SK-N-SH (cell line): ENCODE measurements at regions not wholly inside any gene's neighbourhood (a gene's known extent, or its start where the extent isn't known, plus 50 kb on each side); places are given as distances from the start of the nearest gene placed in this dataset.

ENCODE experiments used
- CTCF ChIA-PET: fragments of 300-600, 350-600 bp; formaldehyde crosslinking; extraction: SDS; loops from one replicate; lab custom pipeline; 2021; lab: Yijun Ruan, JAX
- POLR2A ChIA-PET: fragments of 350-600 bp; sonication (Branson Sonifier 250); formaldehyde crosslinking; extraction: SDS; loops from one replicate; lab custom pipeline; 2020; ENCODE audit warnings: antibody characterized with exemption, inconsistent platforms; lab: Yijun Ruan, JAX
- DNase-seq: peaks from one replicate; pipeline ENCODE4 v3.0.0; 2012
- H2AFZ ChIP-seq: fragments of 200-600 bp; sonication (generic); 2 replicates; pipeline ENCODE4 v1.8.1; 2016; ENCODE audit warnings: antibody characterized with exemption, mild to moderate bottlenecking, low read depth
- H3F3A ChIP-seq: fragments of 200-600 bp; sonication (generic); replicated peaks from 2 replicates; pipeline ENCODE3; 2016; ENCODE audit warnings: antibody characterized with exemption, mild to moderate bottlenecking; ENCODE audit not compliant: insufficient read depth
- H3K27ac ChIP-seq, 2 experiments: fragments of 200-500 bp in 1 of 2; fragments of 200-600 bp in 1 of 2; sonication (Bioruptor generic) in 1 of 2; sonication (generic), shearing (Covaris generic) in 1 of 2; 2 replicates each; pipeline versions ENCODE4 v1.5.1 to v1.6.1; 2014 to 2016; ENCODE audit warnings: low read depth in 2 of 2, inconsistent platforms in 1 of 2, low read length in 1 of 2, mild to moderate bottlenecking in 1 of 2, mixed read lengths in 1 of 2
- H3K27me3 ChIP-seq: fragments of 200-600 bp; sonication (generic), shearing (Covaris generic); 2 replicates; pipeline ENCODE4 v1.6.1; 2016; ENCODE audit warnings: mixed run types; ENCODE audit not compliant: insufficient read depth
- H3K36me3 ChIP-seq, 2 experiments: fragments of 200-500 bp in 1 of 2; fragments of 200-600 bp in 1 of 2; sonication (Bioruptor generic) in 1 of 2; sonication (generic) in 1 of 2; replicated peaks in 1 of 2; 2 replicates each; pipeline versions ENCODE3 to v1.5.1; 2014 to 2016; ENCODE audit warnings: low read length in 1 of 2, mild to moderate bottlenecking in 1 of 2; ENCODE audit not compliant: insufficient read depth in 2 of 2, control insufficient read depth in 1 of 2
- H3K4me1 ChIP-seq, 2 experiments: fragments of 200-500 bp in 1 of 2; fragments of 200-600 bp in 1 of 2; sonication (Bioruptor generic) in 1 of 2; sonication (generic), shearing (Covaris generic) in 1 of 2; 2 replicates each; pipeline versions ENCODE4 v1.5.1 to v1.6.1; 2014 to 2016; ENCODE audit warnings: low read depth in 1 of 2, low read length in 1 of 2, mixed run types in 1 of 2; ENCODE audit not compliant: insufficient read depth in 2 of 2, control insufficient read depth in 1 of 2
- H3K4me2 ChIP-seq: fragments of 200-600 bp; sonication (generic), shearing (Covaris generic); 2 replicates; pipeline ENCODE4 v1.6.1; 2017; ENCODE audit warnings: mixed run types
- H3K4me3 ChIP-seq, 2 experiments: fragments of 200-500 bp in 1 of 2; fragments of 200-600 bp in 1 of 2; sonication (Bioruptor generic) in 1 of 2; sonication (generic), shearing (Covaris generic) in 1 of 2; 2 replicates each; pipeline versions ENCODE4 v1.5.1 to v1.8.1; 2014 to 2016; ENCODE audit warnings: low read depth in 2 of 2, inconsistent platforms in 1 of 2, low read length in 1 of 2, mild to moderate bottlenecking in 1 of 2, mixed read lengths in 1 of 2, moderate library complexity in 1 of 2
- H3K79me2 ChIP-seq: fragments of 200-600 bp; sonication (generic); 2 replicates; pipeline ENCODE4 v1.8.1; 2017; ENCODE audit warnings: mild to moderate bottlenecking; ENCODE audit not compliant: insufficient read depth
- H3K9ac ChIP-seq: fragments of 200-600 bp; sonication (generic); 2 replicates; pipeline ENCODE4 v1.6.1; 2017; ENCODE audit warnings: mixed run types
- H3K9me2 ChIP-seq: fragments of 200-600 bp; sonication (generic); 2 replicates; pipeline ENCODE4 v1.6.1; 2017; ENCODE audit warnings: mixed run types
- H3K9me3 ChIP-seq: fragments of 200-600 bp; sonication (generic); 2 replicates; pipeline ENCODE4 v1.6.1; 2017; ENCODE audit warnings: mixed run types, mild to moderate bottlenecking, moderate library complexity
- H4K20me1 ChIP-seq: fragments of 200-600 bp; sonication (generic); 2 replicates; pipeline ENCODE4 v1.6.1; 2017; ENCODE audit warnings: mild to moderate bottlenecking, mixed run types; ENCODE audit not compliant: insufficient read depth
- ELF1 ChIP-seq: IDR thresholded peaks from 2 replicates; pipeline ENCODE4 v1.4.0; 2012
- EZH2phosphoT487 ChIP-seq: fragments of 200-600 bp; sonication (generic); IDR thresholded peaks from 2 replicates; pipeline ENCODE4 v1.6.1; 2017; ENCODE audit warnings: low read depth, mixed run types, mild to moderate bottlenecking, antibody characterized with exemption, moderate library complexity, borderline replicate concordance
- FOSL2 ChIP-seq: IDR thresholded peaks from 2 replicates; pipeline ENCODE4 v1.4.0; 2012; ENCODE audit warnings: low read depth, mild to moderate bottlenecking, moderate library complexity, borderline replicate concordance
- FOXJ3 ChIP-seq: sonication (generic); formaldehyde crosslinking; IDR thresholded peaks from 2 replicates; pipeline ENCODE4 v1.5.1; 2020; ENCODE audit warnings: mild to moderate bottlenecking, missing genetic modification reagents
- FOXM1 ChIP-seq: IDR thresholded peaks from 2 replicates; pipeline ENCODE4 v1.4.0; 2012; ENCODE audit warnings: low read depth, mild to moderate bottlenecking
- GABPA ChIP-seq: IDR thresholded peaks from 2 replicates; pipeline ENCODE4 v1.4.0; 2012; ENCODE audit warnings: low read depth, mild to moderate bottlenecking
- GATA2 ChIP-seq: sonication (generic); formaldehyde crosslinking; IDR thresholded peaks from 2 replicates; pipeline ENCODE4 v1.5.0; 2020; ENCODE audit warnings: mild to moderate bottlenecking, missing genetic modification reagents
- JUND ChIP-seq: IDR thresholded peaks from 2 replicates; pipeline ENCODE4 v1.4.0; 2012
- MEF2A ChIP-seq: IDR thresholded peaks from 2 replicates; pipeline ENCODE4 v1.4.0; 2012; ENCODE audit warnings: low read depth, borderline replicate concordance
- MXI1 ChIP-seq: IDR thresholded peaks from 2 replicates; pipeline ENCODE4 v1.6.1; 2012; ENCODE audit warnings: mild to moderate bottlenecking, low read depth, low read length, improper control_type of control experiment
- NFIC ChIP-seq: IDR thresholded peaks from 2 replicates; pipeline ENCODE4 v1.4.0; 2012; ENCODE audit warnings: borderline replicate concordance
- NRF1 ChIP-seq: IDR thresholded peaks from 2 replicates; pipeline ENCODE4 v1.6.1; 2012; ENCODE audit warnings: low read depth, mild to moderate bottlenecking, low read length
- RCOR1 ChIP-seq: fragments of 150-350 bp; IDR thresholded peaks from 2 replicates; pipeline ENCODE4 v1.6.1; 2017; ENCODE audit warnings: antibody characterized with exemption, low read length
- RFX5 ChIP-seq: IDR thresholded peaks from 2 replicates; pipeline ENCODE4 v1.6.1; 2012; ENCODE audit warnings: mild to moderate bottlenecking, improper control_type of control experiment, low read length
- SIN3A ChIP-seq: IDR thresholded peaks from 2 replicates; pipeline ENCODE4 v1.6.1; 2012; ENCODE audit warnings: low read depth, mild to moderate bottlenecking, low read length, moderate library complexity, borderline replicate concordance
- SMC3 ChIP-seq: IDR thresholded peaks from 2 replicates; pipeline ENCODE4 v1.6.1; 2012; ENCODE audit warnings: low read depth, low read length, improper control_type of control experiment
- TEAD4 ChIP-seq: IDR thresholded peaks from 2 replicates; pipeline ENCODE4 v1.4.0; 2012; ENCODE audit warnings: mild to moderate bottlenecking, borderline replicate concordance; ENCODE audit not compliant: insufficient read depth
- WGBS: methylation state at CpG from one replicate; pipeline ENCODE4 v1.1.6; 2017; ENCODE audit warnings: low lambda C conversion rate; 5-methylcytosine and 5-hydroxymethylcytosine counted together
- TF ChIP-seq, protein P1 (sequence below): IDR thresholded peaks from 2 replicates; pipeline ENCODE4 v1.4.0; 2012; ENCODE audit warnings: low read depth, borderline replicate concordance
- TF ChIP-seq, protein P2 (sequence below): IDR thresholded peaks from 2 replicates; pipeline ENCODE4 v1.4.0; 2012; ENCODE audit warnings: low read depth
- TF ChIP-seq, protein P3 (sequence below): fragments of 150-350 bp; IDR thresholded peaks from 2 replicates; pipeline ENCODE4 v1.6.1; 2017; ENCODE audit warnings: antibody characterized with exemption, low read length, low read depth, borderline replicate concordance
- TF ChIP-seq, protein P4 (sequence below): IDR thresholded peaks from 2 replicates; pipeline ENCODE4; 2012

DNA sequence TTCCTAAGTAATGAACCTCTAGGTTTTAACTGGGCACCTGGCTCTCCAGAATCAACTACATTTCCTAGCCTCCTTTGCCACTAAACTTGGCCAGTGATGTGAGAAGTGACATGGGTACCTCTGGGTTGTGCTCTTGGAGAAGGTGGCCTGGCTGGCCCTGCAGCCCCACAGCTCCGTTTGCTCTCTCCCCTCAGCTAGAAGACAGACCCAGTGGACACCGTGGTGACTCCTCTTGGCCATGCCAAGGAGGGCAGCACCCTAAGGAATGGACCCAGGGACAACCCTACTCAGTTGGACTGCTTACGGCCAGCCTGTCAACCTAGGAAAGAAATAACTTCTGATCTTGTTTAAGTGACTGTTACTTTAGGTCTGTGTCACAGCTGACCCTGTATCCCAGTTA lies 151.4 kb downstream of the TMEM132E start (continued):
- TF ChIP-seq NFIC = no peak
- TF ChIP-seq, protein P1, sequence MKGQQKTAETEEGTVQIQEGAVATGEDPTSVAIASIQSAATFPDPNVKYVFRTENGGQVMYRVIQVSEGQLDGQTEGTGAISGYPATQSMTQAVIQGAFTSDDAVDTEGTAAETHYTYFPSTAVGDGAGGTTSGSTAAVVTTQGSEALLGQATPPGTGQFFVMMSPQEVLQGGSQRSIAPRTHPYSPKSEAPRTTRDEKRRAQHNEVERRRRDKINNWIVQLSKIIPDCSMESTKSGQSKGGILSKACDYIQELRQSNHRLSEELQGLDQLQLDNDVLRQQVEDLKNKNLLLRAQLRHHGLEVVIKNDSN = no peak
- no peak for TF ChIP-seq RCOR1
- TF ChIP-seq, all 33 proteins: peak for 0

DNA sequence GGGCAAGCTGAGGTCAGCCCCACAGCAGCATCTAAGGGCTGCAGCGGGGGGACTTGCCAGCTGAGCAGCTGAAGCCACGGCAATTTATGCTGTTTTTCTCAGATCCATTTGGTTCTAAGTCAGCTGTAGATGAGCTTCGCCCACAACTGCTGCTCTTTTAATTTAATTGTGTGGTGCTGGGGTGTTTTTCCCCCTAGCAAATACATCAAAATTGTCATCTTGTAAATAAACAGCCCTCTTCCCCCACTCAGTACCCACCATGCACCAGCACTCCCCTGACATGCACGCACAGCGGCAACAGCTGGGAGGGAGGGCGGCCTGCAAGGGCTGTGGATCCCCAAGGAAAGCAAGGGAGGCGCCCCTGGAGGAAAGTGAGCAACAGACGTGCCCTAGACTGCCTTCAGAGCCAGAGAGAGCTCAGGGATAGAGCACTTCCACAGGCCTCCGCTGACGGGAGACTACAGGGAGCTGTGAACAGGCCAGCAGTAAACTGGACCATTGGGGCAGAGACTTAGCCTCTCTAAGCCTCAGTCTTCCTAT lies 149.5 kb downstream of the TMEM132E start:
- whole genome bisulfite sequencing = 56% methylated on average over 10 of the region's 10 CpGs

More for the DNA sequence above, 149.5 kb downstream of the TMEM132E start:
- Histone ChIP-seq H3K4me2 (no peak overlapping the region), H3K27ac (no peak overlapping the region), H3K4me1 (peaks cover 0 to 16% of the 10 kb centered on the region in 2 experiments; a peak in 1 of 4 replicates), H3K9me3 (no peaks in the 10 kb centered on the region), H3K79me2 (no peaks in the 10 kb centered on the region), H3K27me3 (no peaks in the 10 kb centered on the region), H4K20me1 (no peaks in the 10 kb centered on the region), H3F3A (no peaks in the 10 kb centered on the region), H3K4me3 (no peak overlapping the region), H3K9me2 (no peaks in the 10 kb centered on the region), H3K9ac (no peak overlapping the region), H3K36me3 (no peaks in the 10 kb centered on the region), H2AFZ (no peak overlapping the region)
- DNase-seq = no peak
- ChIA-PET POLR2A (no interaction called here), CTCF (interaction anchor here (1.6 kb wide), 1 partner anchor 164 kb away, joined by 5 read pairs; no protein-coding TSS in a partner anchor)
- no peak for TF ChIP-seq GATA2 (CRISPR knock-in tag)
- TF ChIP-seq, protein P2, sequence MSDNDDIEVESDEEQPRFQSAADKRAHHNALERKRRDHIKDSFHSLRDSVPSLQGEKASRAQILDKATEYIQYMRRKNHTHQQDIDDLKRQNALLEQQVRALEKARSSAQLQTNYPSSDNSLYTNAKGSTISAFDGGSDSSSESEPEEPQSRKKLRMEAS = no peak
- TF ChIP-seq FOSL2 = no peak
- no peak for TF ChIP-seq SMC3
- no peak for TF ChIP-seq MEF2A
- TF ChIP-seq GABPA = no peak
- no peak for TF ChIP-seq MXI1
- TF ChIP-seq FOXJ3 = no peak
- TF ChIP-seq, protein P3, sequence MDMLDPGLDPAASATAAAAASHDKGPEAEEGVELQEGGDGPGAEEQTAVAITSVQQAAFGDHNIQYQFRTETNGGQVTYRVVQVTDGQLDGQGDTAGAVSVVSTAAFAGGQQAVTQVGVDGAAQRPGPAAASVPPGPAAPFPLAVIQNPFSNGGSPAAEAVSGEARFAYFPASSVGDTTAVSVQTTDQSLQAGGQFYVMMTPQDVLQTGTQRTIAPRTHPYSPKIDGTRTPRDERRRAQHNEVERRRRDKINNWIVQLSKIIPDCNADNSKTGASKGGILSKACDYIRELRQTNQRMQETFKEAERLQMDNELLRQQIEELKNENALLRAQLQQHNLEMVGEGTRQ = no peak
- no peak for TF ChIP-seq NRF1
- no peak for TF ChIP-seq TEAD4
- no peak for TF ChIP-seq JUND
- TF ChIP-seq EZH2phosphoT487 = no peak
- no peak for TF ChIP-seq RFX5
- TF ChIP-seq, protein P1 = no peak
- no peak for TF ChIP-seq ELF1
- no peak for TF ChIP-seq SIN3A
- TF ChIP-seq FOXM1 = no peak
- TF ChIP-seq, protein P4, sequence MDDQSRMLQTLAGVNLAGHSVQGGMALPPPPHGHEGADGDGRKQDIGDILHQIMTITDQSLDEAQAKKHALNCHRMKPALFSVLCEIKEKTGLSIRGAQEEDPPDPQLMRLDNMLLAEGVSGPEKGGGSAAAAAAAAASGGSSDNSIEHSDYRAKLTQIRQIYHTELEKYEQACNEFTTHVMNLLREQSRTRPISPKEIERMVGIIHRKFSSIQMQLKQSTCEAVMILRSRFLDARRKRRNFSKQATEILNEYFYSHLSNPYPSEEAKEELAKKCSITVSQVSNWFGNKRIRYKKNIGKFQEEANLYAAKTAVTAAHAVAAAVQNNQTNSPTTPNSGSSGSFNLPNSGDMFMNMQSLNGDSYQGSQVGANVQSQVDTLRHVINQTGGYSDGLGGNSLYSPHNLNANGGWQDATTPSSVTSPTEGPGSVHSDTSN = no peak
